Lower leg skin (tissue), 4 donors: ENCODE measurements at regions not wholly inside any gene's neighbourhood (a gene's known extent, or its start where the extent isn't known, plus 50 kb on each side); places are given as distances from the start of the nearest gene placed in this dataset.

Experiments
- DNase-seq, 2 donors: peaks; one replicate each; pipeline ENCODE4 v3.0.0-alpha.2; 2019; ENCODE audit warnings: low spot score in 2 of 2
- H3K4me3 ChIP-seq: fragments of 200-600 bp; sonication (generic); 2 replicates; pipeline ENCODE4 v1.5.1; 2017; ENCODE audit warnings: mild to moderate bottlenecking, low read depth; ENCODE audit not compliant: poor library complexity, severe bottlenecking
- CTCF ChIP-seq, 3 donors: fragments of 450-650 bp; IDR thresholded peaks; one replicate each; pipeline ENCODE4 v1.5.1; 2016; ENCODE audit warnings: antibody characterized with exemption in 3 of 3, mild to moderate bottlenecking in 3 of 3, moderate library complexity in 2 of 3
- POLR2A ChIP-seq, 2 donors: fragments of 450-650 bp; IDR thresholded peaks; one replicate each; pipeline ENCODE4 v1.6.1; 2016 to 2017; ENCODE audit warnings: antibody characterized with exemption in 2 of 2, mild to moderate bottlenecking in 1 of 2, moderate library complexity in 1 of 2
- WGBS, 2 donors: methylation state at CpG; one replicate each; pipeline ENCODE4 v1.1.5; 2018; 5-methylcytosine and 5-hydroxymethylcytosine counted together
- intact Hi-C: fragments of 100-400 bp; cut with DNase I; formaldehyde crosslinking; loops from one replicate; pipeline ENCODE4 v1.15.0; 2023; ENCODE audit warnings: low total_unique reads

- DNase-seq = no peak
- intact Hi-C loops = no loop called here
- no peak overlapping the region for H3K4me3 ChIP-seq
- TF ChIP-seq POLR2A (IDR thresholded peaks at IDR 0.05) (no peak), CTCF (IDR thresholded peaks at IDR 0.05) (no peak)
Measured at GRCh38 chr2:175872721-175873120, 129.3 kb downstream of the LNPK start.

DNA sequence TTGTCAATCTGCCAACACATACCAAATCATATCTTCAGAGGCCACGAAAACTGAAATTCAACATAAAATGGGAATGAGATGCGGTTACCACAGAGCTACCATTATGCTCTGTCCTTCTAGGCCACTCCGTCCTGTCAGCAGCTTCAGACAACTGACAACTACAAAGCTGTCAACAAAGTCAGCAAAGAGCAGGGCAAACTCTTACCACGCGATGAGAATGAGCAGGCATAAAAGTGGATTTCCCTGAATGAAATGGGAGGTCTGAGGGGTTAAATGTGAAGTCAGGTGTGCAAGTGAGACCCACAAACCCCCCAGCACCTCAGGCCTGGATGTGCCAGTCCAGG is 130.1 kb downstream of the LNPK start:
- DNase-seq = no peak
- H3K4me3 ChIP-seq = no peak overlapping the region
- 82 to 83% methylated on average over 5 of the region's 5 CpGs for WGBS, 2 donors
- TF ChIP-seq POLR2A (IDR thresholded peaks at IDR 0.05) (no peak), CTCF (IDR thresholded peaks at IDR 0.05) (no peak)
- intact Hi-C loops = no loop called here

DNA sequence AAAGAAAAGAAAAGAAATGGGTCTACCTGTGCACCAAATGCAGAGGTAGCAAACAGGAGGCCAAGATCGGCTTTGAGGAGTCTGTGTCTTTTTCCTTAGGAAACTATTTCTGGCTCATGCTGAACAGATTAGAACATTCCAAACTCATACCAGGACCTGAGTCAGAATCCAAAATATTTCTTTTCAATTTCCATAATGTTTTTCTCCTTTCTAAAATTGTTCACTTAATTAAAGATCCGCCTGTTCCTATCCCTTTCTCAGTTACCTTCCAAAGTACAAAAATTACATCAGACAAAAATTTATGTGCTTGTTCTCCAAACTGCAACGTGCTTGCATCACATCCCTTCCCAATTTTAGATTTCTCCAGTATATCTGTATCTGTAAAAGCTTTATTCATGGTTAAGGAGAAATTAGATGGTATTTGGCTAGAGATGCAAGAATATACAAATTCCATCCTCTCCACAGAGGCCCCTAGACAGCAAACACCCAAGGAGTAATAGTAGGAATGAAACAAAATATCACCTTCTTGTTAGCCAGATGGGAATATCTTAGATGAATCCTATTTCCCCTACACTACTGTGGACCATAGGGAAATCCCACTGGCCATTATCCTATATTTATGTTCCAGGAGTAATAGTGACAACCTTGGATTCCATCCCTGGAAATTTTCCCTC is 130.6 kb downstream of the LNPK start:
- intact Hi-C loops = no loop called here
- DNase-seq = no peak
- 57 to 58% methylated on average over 3 of the region's 3 CpGs for WGBS, 2 donors

GRCh38 chr2:175865716-175866115 is 136.4 kb downstream of the LNPK start:
- no peak for DNase-seq
- intact Hi-C loops = no loop called here
- 51 to 79% methylated on average over 4 of the region's 4 CpGs for WGBS, 2 donors
- H3K4me3 ChIP-seq = no peak overlapping the region
- TF ChIP-seq CTCF (IDR thresholded peaks at IDR 0.05) = no peak
- TF ChIP-seq POLR2A (IDR thresholded peaks at IDR 0.05) = no peak

More for the DNA sequence above, 130.6 kb downstream of the LNPK start:
- no peak for TF ChIP-seq POLR2A (IDR thresholded peaks at IDR 0.05)
- TF ChIP-seq CTCF (IDR thresholded peaks at IDR 0.05) = no peak
- H3K4me3 ChIP-seq = no peak overlapping the region

DNA sequence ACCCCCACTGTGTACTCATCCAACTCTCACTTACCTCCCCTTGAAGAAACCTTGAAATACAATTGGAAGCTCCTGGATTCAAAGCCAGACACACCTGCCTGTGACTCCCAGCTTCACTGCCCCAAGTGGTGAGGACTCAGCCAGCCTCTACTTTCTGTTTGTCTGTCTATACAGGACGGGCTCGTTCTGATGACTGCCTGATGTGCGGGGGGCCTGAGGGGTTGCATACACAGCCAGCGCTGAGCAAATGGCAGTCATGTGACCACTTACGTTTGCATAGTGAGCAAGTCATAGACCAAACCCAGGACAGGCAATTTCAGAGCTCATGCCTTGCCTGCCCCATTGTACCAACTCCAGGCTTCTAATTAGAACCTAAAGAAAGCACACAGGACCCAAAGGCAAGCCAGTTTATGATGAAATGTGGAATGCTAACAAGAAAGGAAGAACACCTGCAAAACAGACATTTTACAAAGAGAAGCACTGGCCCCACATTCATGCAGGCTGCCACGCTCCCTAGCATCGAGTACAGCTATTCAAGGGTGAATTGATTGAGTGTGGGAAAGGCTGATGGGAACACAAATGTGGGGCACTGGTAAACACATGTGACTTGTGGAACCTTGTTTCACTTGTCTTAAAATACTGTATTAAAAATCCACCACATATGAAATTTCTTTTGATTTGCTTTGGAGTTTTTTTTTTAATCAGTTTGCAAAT is 137.8 kb downstream of the LNPK start:
- WGBS, 2 donors = 52% methylated on average over 7 of the region's 7 CpGs
- no peak for DNase-seq
- no peak overlapping the region for H3K4me3 ChIP-seq
- intact Hi-C loops = no loop called here
- TF ChIP-seq CTCF (IDR thresholded peaks at IDR 0.05) = no peak
- TF ChIP-seq POLR2A (IDR thresholded peaks at IDR 0.05) = no peak

DNA sequence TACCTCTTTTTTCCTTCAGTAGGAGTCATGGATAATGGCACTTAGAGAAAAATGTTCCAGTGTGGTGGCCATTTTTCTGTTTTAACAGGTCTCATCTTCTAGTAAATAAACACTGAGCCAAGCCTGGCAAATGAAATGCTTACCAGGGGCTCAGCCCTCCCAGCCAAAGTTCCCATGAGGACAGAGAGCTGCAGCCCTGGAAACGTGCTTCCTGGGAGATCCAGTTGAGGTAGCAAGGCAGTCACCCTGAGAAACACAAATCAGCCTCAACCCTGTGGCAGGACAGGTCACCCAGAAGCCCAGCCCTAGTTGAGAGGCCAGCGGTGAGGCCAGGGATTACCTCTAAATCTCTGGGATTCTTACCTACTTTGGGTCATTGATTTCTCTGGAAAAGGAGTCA is 140.1 kb downstream of the LNPK start:
- DNase-seq = no peak
- intact Hi-C loops = no loop called here
- no peak overlapping the region for H3K4me3 ChIP-seq
- 61 to 69% methylated on average over 2 of the region's 2 CpGs for WGBS, 2 donors
- TF ChIP-seq CTCF (IDR thresholded peaks at IDR 0.05) = no peak
- TF ChIP-seq POLR2A (IDR thresholded peaks at IDR 0.05) = no peak
